ENCODE measurements at regions not wholly inside any gene's neighbourhood (a gene's known extent, or its start where the extent isn't known, plus 50 kb on each side); places are given as distances from the start of the nearest gene placed in this dataset.
A peak's percentile ranks its signal among the peaks of the same experiment; 100 is the strongest.

DNA sequence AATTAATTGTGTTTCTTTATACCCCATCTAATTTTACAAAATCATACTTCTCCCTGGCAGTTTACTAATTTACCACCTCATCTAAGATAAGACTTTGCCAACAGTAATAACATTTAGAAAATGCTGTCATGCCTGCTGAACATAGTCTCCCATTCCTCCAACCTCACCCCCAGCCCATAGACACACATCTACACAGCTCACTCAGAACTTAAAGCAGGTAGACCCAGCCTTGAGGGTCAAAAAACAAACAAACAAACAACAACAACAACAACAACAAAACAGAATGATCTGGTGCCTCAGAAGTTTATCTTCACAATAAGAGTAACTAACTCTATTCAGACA, 94.0 kb downstream of the ZC3H11B start:
- ChIA-PET CTCF (no interaction called here), POLR2A (no interaction called here)
- TF ChIP-seq, protein P1, sequence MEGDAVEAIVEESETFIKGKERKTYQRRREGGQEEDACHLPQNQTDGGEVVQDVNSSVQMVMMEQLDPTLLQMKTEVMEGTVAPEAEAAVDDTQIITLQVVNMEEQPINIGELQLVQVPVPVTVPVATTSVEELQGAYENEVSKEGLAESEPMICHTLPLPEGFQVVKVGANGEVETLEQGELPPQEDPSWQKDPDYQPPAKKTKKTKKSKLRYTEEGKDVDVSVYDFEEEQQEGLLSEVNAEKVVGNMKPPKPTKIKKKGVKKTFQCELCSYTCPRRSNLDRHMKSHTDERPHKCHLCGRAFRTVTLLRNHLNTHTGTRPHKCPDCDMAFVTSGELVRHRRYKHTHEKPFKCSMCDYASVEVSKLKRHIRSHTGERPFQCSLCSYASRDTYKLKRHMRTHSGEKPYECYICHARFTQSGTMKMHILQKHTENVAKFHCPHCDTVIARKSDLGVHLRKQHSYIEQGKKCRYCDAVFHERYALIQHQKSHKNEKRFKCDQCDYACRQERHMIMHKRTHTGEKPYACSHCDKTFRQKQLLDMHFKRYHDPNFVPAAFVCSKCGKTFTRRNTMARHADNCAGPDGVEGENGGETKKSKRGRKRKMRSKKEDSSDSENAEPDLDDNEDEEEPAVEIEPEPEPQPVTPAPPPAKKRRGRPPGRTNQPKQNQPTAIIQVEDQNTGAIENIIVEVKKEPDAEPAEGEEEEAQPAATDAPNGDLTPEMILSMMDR (IDR thresholded peaks at IDR 0.05; ENCODE audit: insufficient read depth, low read depth, low read length), result no peak
- H3K36me3 ChIP-seq (ENCODE audit: control insufficient read depth, insufficient read depth, low read length), result no peaks in the 10 kb centered on the region
- DNase-seq (ENCODE audit: low read depth), result no peak
- H3K4me3 ChIP-seq (ENCODE audit: low read depth, low read length), result no peak overlapping the region
- H3K27me3 ChIP-seq (ENCODE audit: control insufficient read depth, insufficient read depth, low read length), result 0 out of 2 replicates have a peak, but pooled peaks cover 1% of the 10 kb centered on the region

DNA sequence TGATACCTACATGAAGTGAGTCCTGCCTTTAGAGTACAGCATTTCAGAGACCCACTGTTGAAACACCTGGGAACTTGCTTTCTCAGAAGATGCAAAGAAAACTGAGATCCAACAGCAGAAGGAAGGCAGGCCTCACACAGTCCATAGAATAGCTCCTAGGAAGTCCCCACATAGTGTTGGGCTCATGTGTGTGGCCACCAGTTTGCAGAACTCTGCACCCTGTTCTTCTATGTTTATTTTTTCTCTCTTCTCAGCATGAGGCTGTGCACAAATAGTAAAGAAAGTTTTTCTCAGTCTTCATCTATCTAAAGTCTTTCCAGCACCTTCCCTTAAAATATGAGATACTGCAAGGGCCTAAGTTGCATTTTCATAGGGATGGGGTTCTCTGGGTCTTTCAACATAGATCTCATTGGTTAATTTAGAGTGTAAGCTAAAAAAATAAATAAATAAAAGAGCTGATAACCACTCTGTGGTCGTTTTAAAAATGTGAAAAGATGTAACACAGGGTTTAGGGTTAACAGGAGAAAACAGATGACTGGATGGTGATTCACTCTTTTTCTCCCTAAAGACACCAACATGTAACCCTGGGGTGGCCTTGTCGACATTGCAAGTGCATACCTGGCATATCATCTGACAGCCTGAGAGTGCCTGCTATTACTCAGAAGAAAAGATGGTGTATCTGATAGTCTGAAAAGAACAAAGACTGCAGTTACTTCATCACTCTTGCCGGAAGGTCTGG, 94.6 kb downstream of the ZC3H11B start:
- Histone ChIP-seq H3K27me3 (ENCODE audit: control insufficient read depth, insufficient read depth, low read length) (0 out of 2 replicates have a peak, but pooled peaks cover 1% of the 10 kb centered on the region), H3K4me3 (ENCODE audit: low read depth, low read length) (no peak overlapping the region), H3K36me3 (ENCODE audit: control insufficient read depth, insufficient read depth, low read length) (no peaks in the 10 kb centered on the region)
- peak; percentile 42 for DNase-seq (ENCODE audit: low read depth)
- ChIA-PET POLR2A (no interaction called here), CTCF (no interaction called here)
- TF ChIP-seq, protein P1 (IDR thresholded peaks at IDR 0.05; ENCODE audit: insufficient read depth, low read depth, low read length), result no peak

DNA sequence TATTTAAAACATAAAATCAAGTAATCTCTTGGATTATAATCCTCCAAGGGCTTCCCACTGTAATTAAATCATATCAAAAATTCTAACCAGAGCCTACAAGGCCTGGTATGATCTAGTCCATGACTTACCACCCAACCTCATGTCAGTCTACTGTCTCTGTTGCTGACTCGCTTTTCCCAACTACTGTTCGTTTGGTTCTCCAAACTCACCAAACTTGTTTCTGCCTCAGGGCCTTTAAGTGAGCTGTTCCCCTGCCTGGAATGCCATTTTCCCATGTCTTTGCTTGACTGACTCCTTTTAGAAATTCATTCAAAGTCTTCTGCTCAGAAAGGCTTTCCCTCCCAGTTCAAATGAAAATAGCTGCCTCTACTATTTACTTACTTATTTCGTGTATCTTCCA, 95.9 kb downstream of the ZC3H11B start:
- no peak for DNase-seq (ENCODE audit: low read depth)
- ChIA-PET CTCF (no interaction called here), POLR2A (no interaction called here)
- H3K27me3 ChIP-seq (ENCODE audit: control insufficient read depth, insufficient read depth, low read length), result 0 out of 2 replicates have a peak, but pooled peaks cover 1% of the 10 kb centered on the region
- no peaks in the 10 kb centered on the region for H3K36me3 ChIP-seq (ENCODE audit: control insufficient read depth, insufficient read depth, low read length)
- no peak overlapping the region for H3K4me3 ChIP-seq (ENCODE audit: low read depth, low read length)
- TF ChIP-seq, protein P1 (IDR thresholded peaks at IDR 0.05; ENCODE audit: insufficient read depth, low read depth, low read length), result no peak

DNA sequence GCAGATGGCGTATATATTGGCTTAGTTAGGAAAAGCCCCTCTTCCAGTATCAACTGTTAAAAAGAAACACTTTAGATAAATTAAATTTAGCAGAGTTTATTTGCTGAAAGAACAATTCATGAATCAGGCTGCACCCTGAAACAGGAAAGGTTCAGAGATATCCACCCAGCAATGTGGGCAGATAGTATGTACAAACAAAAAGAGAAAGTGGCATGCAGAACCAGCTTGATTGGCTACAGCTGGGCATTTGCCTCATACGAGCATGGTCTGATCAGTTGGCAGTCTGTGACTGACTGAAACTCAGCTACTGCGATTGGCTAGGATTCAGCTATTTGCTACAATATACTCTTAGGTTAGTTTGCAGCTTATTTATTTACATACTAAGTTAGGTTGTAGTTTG, 98.2 kb downstream of the ZC3H11B start:
- Histone ChIP-seq H3K27me3 (ENCODE audit: control insufficient read depth, insufficient read depth, low read length) (0 out of 2 replicates have a peak, but pooled peaks cover 1% of the 10 kb centered on the region), H3K4me3 (ENCODE audit: low read depth, low read length) (no peak overlapping the region), H3K36me3 (ENCODE audit: control insufficient read depth, insufficient read depth, low read length) (no peaks in the 10 kb centered on the region)
- TF ChIP-seq, protein P1 (IDR thresholded peaks at IDR 0.05; ENCODE audit: insufficient read depth, low read depth, low read length), result no peak
- CTCF ChIA-PET, result no interaction called here
- no peak for DNase-seq (ENCODE audit: low read depth)
- POLR2A ChIA-PET, result no interaction called here

DNA sequence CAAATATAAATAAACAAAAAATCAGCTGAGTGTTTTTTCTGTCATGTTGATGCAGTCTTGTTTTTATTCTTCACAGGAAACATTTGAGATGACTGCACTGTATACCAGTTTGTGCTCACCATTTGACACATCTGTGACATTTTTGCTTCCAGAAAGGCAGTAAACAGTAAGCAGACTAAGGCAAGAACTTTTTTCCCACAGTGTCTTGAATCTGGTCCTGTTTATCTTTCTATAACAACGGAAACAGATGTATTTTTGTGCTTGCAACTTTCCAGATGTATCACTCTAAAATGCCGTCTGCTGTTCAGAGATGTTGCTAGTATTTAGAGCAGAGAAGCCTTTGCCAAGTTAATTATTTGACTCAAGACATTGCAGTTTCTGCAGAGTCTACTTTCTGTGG, 105.5 kb downstream of the ZC3H11B start:
- Histone ChIP-seq H3K27me3 (ENCODE audit: control insufficient read depth, insufficient read depth, low read length) (0 out of 2 replicates have a peak, but pooled peaks cover 1% of the 10 kb centered on the region), H3K4me3 (ENCODE audit: low read depth, low read length) (no peak overlapping the region), H3K36me3 (ENCODE audit: control insufficient read depth, insufficient read depth, low read length) (no peaks in the 10 kb centered on the region)
- POLR2A ChIA-PET, result no interaction called here
- CTCF ChIA-PET, result no interaction called here
- DNase-seq (ENCODE audit: low read depth), result peak; percentile 26
- TF ChIP-seq, protein P1 (IDR thresholded peaks at IDR 0.05; ENCODE audit: insufficient read depth, low read depth, low read length), result no peak

All from BJ (cell line).